ENCODE measurements at regions not wholly inside any gene's neighbourhood (a gene's known extent, or its start where the extent isn't known, plus 50 kb on each side); places are given as distances from the start of the nearest gene placed in this dataset.

- H3K4me3 ChIP-seq (ENCODE audit: low read depth, low read length), result no peak overlapping the region
- no peak for DNase-seq (ENCODE audit: low read depth)
- TF ChIP-seq CTCF (conservative IDR thresholded peaks at IDR 0.05; ENCODE audit: low read depth, low read length), result no peak
Measured at GRCh38 chr22:22037740-22038139, 55.2 kb upstream of the TOP3B start.

DNA sequence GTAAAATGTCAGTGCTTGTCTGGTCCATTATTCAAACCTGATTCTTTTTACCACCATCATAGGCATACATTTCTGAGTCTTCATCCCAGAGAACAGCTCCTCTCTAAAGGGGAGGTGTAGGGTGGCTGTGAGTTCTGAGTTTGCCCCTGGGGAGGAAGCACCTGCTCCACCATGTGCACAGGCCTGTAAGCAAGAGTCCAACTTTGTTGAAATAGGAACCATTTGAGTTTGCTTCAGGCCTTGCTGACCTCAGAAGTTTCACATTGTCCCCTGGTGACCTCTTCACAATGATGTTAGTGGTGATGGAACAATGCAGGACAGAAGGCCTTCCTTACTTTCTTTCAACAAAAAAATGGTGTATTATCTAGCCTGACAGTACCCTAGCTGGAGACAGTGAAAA, 54.6 kb upstream of the TOP3B start:
- no peak overlapping the region for H3K4me3 ChIP-seq (ENCODE audit: low read depth, low read length)
- no peak for DNase-seq (ENCODE audit: low read depth)
- no peak for TF ChIP-seq CTCF (conservative IDR thresholded peaks at IDR 0.05; ENCODE audit: low read depth, low read length)

- H3K4me3 ChIP-seq (ENCODE audit: low read depth, low read length), result no peak overlapping the region
- no peak for TF ChIP-seq CTCF (conservative IDR thresholded peaks at IDR 0.05; ENCODE audit: low read depth, low read length)
- no peak for DNase-seq (ENCODE audit: low read depth)
Measured at GRCh38 chr22:22036588-22036987, 54.0 kb upstream of the TOP3B start.

GRCh38 chr22:22035771-22036314, 53.3 kb upstream of the TOP3B start:
- TF ChIP-seq CTCF (conservative IDR thresholded peaks at IDR 0.05; ENCODE audit: low read depth, low read length), result no peak
- no peak for DNase-seq (ENCODE audit: low read depth)
- H3K4me3 ChIP-seq (ENCODE audit: low read depth, low read length), result no peak overlapping the region

DNA sequence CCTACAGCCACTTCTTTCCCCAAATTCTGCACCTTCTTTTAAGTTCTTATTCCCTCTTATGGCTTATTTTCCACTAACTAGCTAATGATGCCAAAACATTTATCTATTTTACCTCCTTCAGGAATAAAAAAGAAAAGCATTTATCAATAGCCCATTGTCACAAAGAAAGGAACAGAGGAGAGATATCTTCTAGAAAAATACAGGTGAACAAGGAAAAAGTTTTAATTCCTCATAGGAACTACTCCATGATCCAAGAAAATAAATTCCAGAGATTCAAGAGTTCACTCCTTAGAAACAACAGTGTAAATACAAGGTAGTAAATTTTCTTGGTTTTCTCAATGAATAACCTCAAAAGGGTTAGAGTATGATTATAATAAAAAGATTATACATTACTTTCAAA, 52.6 kb upstream of the TOP3B start:
- H3K4me3 ChIP-seq (ENCODE audit: low read depth, low read length), result no peak overlapping the region
- TF ChIP-seq CTCF (conservative IDR thresholded peaks at IDR 0.05; ENCODE audit: low read depth, low read length), result no peak
- no peak for DNase-seq (ENCODE audit: low read depth)

- TF ChIP-seq CTCF (conservative IDR thresholded peaks at IDR 0.05; ENCODE audit: low read depth, low read length), result no peak
- DNase-seq (ENCODE audit: low read depth), result no peak
- no peak overlapping the region for H3K4me3 ChIP-seq (ENCODE audit: low read depth, low read length)
Measured at GRCh38 chr22:22034469-22035132, 52.0 kb upstream of the TOP3B start.
